LNCaP clone FGC (cell line): ENCODE measurements at regions not wholly inside any gene's neighbourhood (a gene's known extent, or its start where the extent isn't known, plus 50 kb on each side); places are given as distances from the start of the nearest gene placed in this dataset.

Source experiments
- DNase-seq: peaks from one replicate; pipeline ENCODE4 v3.0.0-alpha.2; 2011; ENCODE audit warnings: low read depth
- H3K4me3 ChIP-seq: 2 replicates; pipeline ENCODE4 v1.5.1; 2011; ENCODE audit warnings: mild to moderate bottlenecking, low read depth, low read length, control low read depth
- CTCF ChIP-seq: IDR thresholded peaks from 2 replicates; pipeline ENCODE4 v1.5.1; 2012; ENCODE audit warnings: mild to moderate bottlenecking; ENCODE audit not compliant: control insufficient read depth, insufficient read depth; ENCODE audit errors: extremely low read depth

DNA sequence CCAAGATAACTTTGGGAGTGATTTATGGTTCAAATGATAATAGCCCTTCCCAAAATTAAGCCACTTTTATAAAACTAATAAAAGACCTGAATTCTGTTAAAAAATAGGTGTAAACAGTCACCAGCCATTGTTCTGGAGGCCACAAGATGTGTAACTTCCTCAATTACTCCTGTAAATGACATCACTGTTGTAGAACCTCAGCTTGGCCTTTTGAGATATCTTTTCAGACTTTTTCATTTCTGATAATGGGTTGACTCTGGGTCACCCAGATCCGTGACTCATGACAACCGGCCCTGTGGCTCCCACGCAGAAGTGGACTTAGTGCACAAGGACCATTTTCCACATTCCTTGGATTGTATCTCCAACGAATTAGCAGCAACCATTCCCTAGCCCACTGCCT lies 106.6 kb downstream of the DKK1 start:
- H3K4me3 ChIP-seq: no peak overlapping the region
- no peak for TF ChIP-seq CTCF
- no peak for DNase-seq

- no peak overlapping the region for H3K4me3 ChIP-seq
- TF ChIP-seq CTCF: no peak
- no peak for DNase-seq
These were observed 109.3 kb downstream of the DKK1 start for GRCh38 chr10:52423369-52423768.

GRCh38 chr10:52424341-52424740 lies 110.3 kb downstream of the DKK1 start:
- no peak overlapping the region for H3K4me3 ChIP-seq
- TF ChIP-seq CTCF: no peak
- no peak for DNase-seq

GRCh38 chr10:52434734-52435133 lies 120.7 kb downstream of the DKK1 start:
- no peak for TF ChIP-seq CTCF

DNA sequence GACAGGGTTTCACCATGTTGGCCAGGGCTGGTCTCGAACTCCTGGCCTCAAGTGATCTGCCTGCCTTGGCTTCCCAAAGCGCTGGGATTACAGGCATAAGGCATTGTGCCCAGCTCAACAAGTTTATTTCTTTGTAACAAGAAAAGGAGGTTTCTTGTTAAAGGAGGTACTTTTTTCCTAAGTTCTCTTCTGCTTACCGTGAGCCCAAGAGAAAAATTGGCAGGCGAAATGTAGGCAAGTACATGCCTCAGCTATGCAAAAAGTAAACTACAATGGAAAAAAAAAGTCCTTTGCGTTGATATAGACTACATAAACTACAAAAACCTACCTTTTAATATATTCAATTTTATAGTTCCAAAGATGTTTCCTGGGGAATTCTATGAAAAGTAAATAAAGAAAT lies 122.6 kb downstream of the DKK1 start:
- DNase-seq: no peak
- H3K4me3 ChIP-seq: no peak overlapping the region
- no peak for TF ChIP-seq CTCF

More at GRCh38 chr10:52434734-52435133, 120.7 kb downstream of the DKK1 start:
- no peak overlapping the region for H3K4me3 ChIP-seq
- no peak for DNase-seq

GRCh38 chr10:52437205-52437646 lies 123.1 kb downstream of the DKK1 start:
- TF ChIP-seq CTCF: no peak
- no peak overlapping the region for H3K4me3 ChIP-seq
- no peak for DNase-seq

DNA sequence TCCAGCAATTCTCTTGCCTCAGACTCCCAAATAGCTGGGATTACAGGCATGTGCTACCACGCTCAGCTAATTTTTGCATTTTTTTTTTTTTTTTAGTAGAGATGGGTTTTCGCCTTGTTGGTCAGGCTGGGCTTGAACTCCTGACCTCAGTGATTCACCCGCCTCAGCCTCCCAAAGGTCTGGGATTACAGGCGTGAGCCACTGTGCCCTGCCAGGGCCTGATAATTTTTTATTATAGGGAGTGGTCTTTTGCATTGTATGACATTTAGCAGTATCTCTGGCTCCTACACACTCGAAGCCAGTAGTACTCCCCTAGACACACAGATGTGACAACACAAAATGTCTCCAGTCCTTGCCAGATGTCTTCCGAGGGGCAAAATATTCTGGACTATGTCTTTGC lies 124.0 kb downstream of the DKK1 start:
- DNase-seq: no peak
- H3K4me3 ChIP-seq: no peak overlapping the region
- TF ChIP-seq CTCF: no peak
